Astrocyte (in vitro differentiated cells and primary cell): ENCODE measurements at regions not wholly inside any gene's neighbourhood (a gene's known extent, or its start where the extent isn't known, plus 50 kb on each side); places are given as distances from the start of the nearest gene placed in this dataset.

Experiments used
- CTCF ChIP-seq: IDR thresholded peaks from 2 replicates; pipeline ENCODE4 v1.5.1; 2011; ENCODE audit warnings: low read depth, mild to moderate bottlenecking, inconsistent platforms, low read length, moderate library complexity; ENCODE audit not compliant: insufficient read depth
- EZH2 ChIP-seq: IDR thresholded peaks from 2 replicates; pipeline ENCODE4 v1.6.1; 2012; ENCODE audit warnings: mild to moderate bottlenecking, low read length, inconsistent platforms; ENCODE audit not compliant: insufficient read depth

- no peak for TF ChIP-seq CTCF
- no peak for TF ChIP-seq EZH2
Observed at GRCh38 chr6:66861007-66861541, 1154.0 kb upstream of the EYS start.
